OCI-LY1 (cell line): ENCODE measurements at regions not wholly inside any gene's neighbourhood (a gene's known extent, or its start where the extent isn't known, plus 50 kb on each side); places are given as distances from the start of the nearest gene placed in this dataset.

Source experiments
- H2AFZ ChIP-seq: fragments of 200-600 bp; sonication (generic), shearing (Covaris generic); 2 replicates; pipeline ENCODE4 v1.6.0; 2014; ENCODE audit warnings: antibody characterized with exemption, mild to moderate bottlenecking, low read length
- H3F3A ChIP-seq: fragments of 200-600 bp; sonication (generic), shearing (Covaris generic); 2 replicates; pipeline ENCODE4 v1.6.0; 2014; ENCODE audit warnings: mild to moderate bottlenecking, antibody characterized with exemption, low read length, moderate library complexity; ENCODE audit not compliant: insufficient read depth
- H3K27ac ChIP-seq: fragments of 200-600 bp; sonication (generic); 2 replicates; pipeline ENCODE4 v1.5.1; 2014; ENCODE audit warnings: low read length, mixed run types, mild to moderate bottlenecking, low read depth; ENCODE audit not compliant: poor library complexity, severe bottlenecking
- H3K27me3 ChIP-seq: fragments of 200-600 bp; sonication (generic); 2 replicates; pipeline ENCODE4 v1.6.0; 2014; ENCODE audit warnings: antibody characterized with exemption, mild to moderate bottlenecking, low read length, moderate library complexity; ENCODE audit not compliant: insufficient read depth
- H3K36me3 ChIP-seq: fragments of 200-600 bp; sonication (generic); 2 replicates; pipeline ENCODE4 v1.6.1; 2014; ENCODE audit warnings: mild to moderate bottlenecking, antibody characterized with exemption, low read length, moderate library complexity, mixed read lengths; ENCODE audit not compliant: insufficient read depth
- H3K4me1 ChIP-seq: fragments of 200-600 bp; sonication (generic); 2 replicates; pipeline ENCODE4 v1.5.1; 2014; ENCODE audit warnings: mild to moderate bottlenecking, low read length, moderate library complexity; ENCODE audit not compliant: insufficient read depth, severe bottlenecking
- H3K4me2 ChIP-seq: fragments of 200-600 bp; sonication (generic), shearing (Covaris generic); 2 replicates; pipeline ENCODE4 v1.6.1; 2014; ENCODE audit warnings: low read length
- H3K4me3 ChIP-seq: fragments of 200-600 bp; sonication (generic); 2 replicates; pipeline ENCODE4 v1.5.1; 2014; ENCODE audit warnings: low read length, low read depth, mild to moderate bottlenecking, mixed read lengths; ENCODE audit not compliant: poor library complexity, severe bottlenecking
- H3K79me2 ChIP-seq: fragments of 200-600 bp; shearing (Covaris generic); 2 replicates; pipeline ENCODE4 v1.6.1; 2016; ENCODE audit warnings: mixed run types, low read length, mixed read lengths; ENCODE audit not compliant: insufficient read depth
- H3K9ac ChIP-seq: fragments of 200-600 bp; sonication (generic), shearing (Covaris generic); 2 replicates; pipeline ENCODE4 v1.6.1; 2014; ENCODE audit warnings: mild to moderate bottlenecking, low read length, mixed read lengths
- H3K9me2 ChIP-seq: fragments of 200-600 bp; sonication (generic), shearing (Covaris generic); 2 replicates; pipeline ENCODE4 v1.6.1; 2014; ENCODE audit warnings: low read depth, mild to moderate bottlenecking, low read length, mixed read lengths
- H3K9me3 ChIP-seq: fragments of 200-600 bp; shearing (Covaris generic); 2 replicates; pipeline ENCODE4 v1.6.1; 2014; ENCODE audit warnings: low read length, mixed read lengths
- H4K20me1 ChIP-seq: fragments of 200-600 bp; sonication (generic), shearing (Covaris generic); 2 replicates; pipeline ENCODE4 v1.6.0; 2016; ENCODE audit warnings: mild to moderate bottlenecking, low read length; ENCODE audit not compliant: insufficient read depth
- CTCF ChIP-seq: fragments of 200-600 bp; sonication (generic), shearing (Covaris generic); IDR thresholded peaks from 2 replicates; pipeline ENCODE4 v1.5.1; 2017; ENCODE audit warnings: mild to moderate bottlenecking, antibody characterized with exemption, low read length, moderate library complexity, mixed read lengths
- EZH2 ChIP-seq: fragments of 200-600 bp; sonication (generic), shearing (Covaris generic); IDR thresholded peaks from 2 replicates; pipeline ENCODE4 v1.8.0; 2017; ENCODE audit warnings: borderline replicate concordance, mixed run types, mild to moderate bottlenecking, antibody characterized with exemption, low read length, moderate library complexity, mixed read lengths

- Histone ChIP-seq H3K9me2 (no peaks in the 10 kb centered on the region), H3K79me2 (no peaks in the 10 kb centered on the region), H3K9me3 (no peaks in the 10 kb centered on the region), H4K20me1 (no peaks in the 10 kb centered on the region), H3K4me3 (no peak overlapping the region), H3K9ac (no peak overlapping the region), H3K4me2 (no peak overlapping the region), H3F3A (no peaks in the 10 kb centered on the region), H3K36me3 (no peaks in the 10 kb centered on the region), H2AFZ (no peak overlapping the region), H3K27me3 (no peaks in the 10 kb centered on the region), H3K4me1 (no peaks in the 10 kb centered on the region), H3K27ac (no peak overlapping the region)
- TF ChIP-seq EZH2 (no peak), CTCF (no peak)
Measured at GRCh38 chr3:109784285-109784684, 446.9 kb upstream of the DPPA4 start.

- no peak overlapping the region for H3K4me2 ChIP-seq
- H3K4me1 ChIP-seq = no peaks in the 10 kb centered on the region
- no peak overlapping the region for H3K9ac ChIP-seq
- no peaks in the 10 kb centered on the region for H3K9me3 ChIP-seq
- H3F3A ChIP-seq = no peaks in the 10 kb centered on the region
- no peak overlapping the region for H3K4me3 ChIP-seq
- H3K27me3 ChIP-seq = no peaks in the 10 kb centered on the region
- no peaks in the 10 kb centered on the region for H4K20me1 ChIP-seq
- no peak for TF ChIP-seq CTCF
- TF ChIP-seq EZH2 = no peak
- H3K79me2 ChIP-seq = no peaks in the 10 kb centered on the region
- no peaks in the 10 kb centered on the region for H3K36me3 ChIP-seq
- no peaks in the 10 kb centered on the region for H3K9me2 ChIP-seq
- no peak overlapping the region for H2AFZ ChIP-seq
- no peak overlapping the region for H3K27ac ChIP-seq
Measured at GRCh38 chr3:109784852-109785631, 447.7 kb upstream of the DPPA4 start.

GRCh38 chr3:109803274-109803673 lies 465.9 kb upstream of the DPPA4 start:
- Histone ChIP-seq H3K79me2 (no peaks in the 10 kb centered on the region), H3K9me3 (no peaks in the 10 kb centered on the region), H3K27me3 (no peaks in the 10 kb centered on the region), H3K27ac (no peak overlapping the region), H4K20me1 (no peaks in the 10 kb centered on the region), H3K9me2 (no peaks in the 10 kb centered on the region), H3F3A (no peaks in the 10 kb centered on the region), H3K36me3 (no peaks in the 10 kb centered on the region), H2AFZ (no peak overlapping the region), H3K4me1 (peaks cover 14% of the 10 kb centered on the region), H3K4me3 (no peak overlapping the region), H3K4me2 (no peak overlapping the region), H3K9ac (no peak overlapping the region)
- TF ChIP-seq EZH2 (no peak), CTCF (peak; percentile 25; the same call in 1 of the 2 replicates)
